Heart left ventricle (tissue), 13 donors: ENCODE measurements at regions not wholly inside any gene's neighbourhood (a gene's known extent, or its start where the extent isn't known, plus 50 kb on each side); places are given as distances from the start of the nearest gene placed in this dataset.

Source experiments
- POLR2A ChIP-seq, 2 donors: fragments of 450-650 bp; IDR thresholded peaks; one replicate each; pipeline ENCODE4 v1.6.1; 2017; ENCODE audit warnings: antibody characterized with exemption in 2 of 2, mild to moderate bottlenecking in 2 of 2, moderate library complexity in 2 of 2
- TF ChIP-seq, protein P1 (sequence below), 12 donors: fragments of 200-600 bp; sonication (generic) in 4 of 12; IDR thresholded peaks; one replicate each; pipeline versions ENCODE4 v1.5.0 to v1.8.0; 2018 to 2022; ENCODE audit warnings: antibody characterized with exemption in 12 of 12, mild to moderate bottlenecking in 5 of 12
- donor health status: ischemic (EF 13 %, LVEDD 7.1; RV severe dilation, severe dysfunction).
- donor health status: DM: no; HTN: yes; CAD: no.
- donor health status: DM: no; HTN: no; CAD: no.
- donor health status: ischemic (EF 25% LVEDD 6.9; RV normal size, moderate dysfunction).
- donor health status: ischemic (EF 25% LVEDD 5.7; RV mildly dilated, moderate dysfunction).
- donor health status: ischemic (EF 35%, LVEDD 5.7; RV mildly dilated, moderate dysfunction).
- donor health status: nonischemic (EF 11% LVEDD 7.7; RV severe dilation, severe dysfunction).
- donor health status: DM: yes; HTN: yes; CAD: no.
- donor health status: PGD.
- donor health status: ischemic (EF 29% LVEDD 5.4; RV normal size, mild dysfunction).
- donor health status: nonischemic (EF 23%, LVEDD 6.1; RV moderate dilation, normal function).

GRCh38 chr10:22086730-22087401 lies 83.3 kb upstream of the DNAJC1 start:
- TF ChIP-seq POLR2A (IDR thresholded peaks at IDR 0.05), result no peak
- TF ChIP-seq, protein P1, sequence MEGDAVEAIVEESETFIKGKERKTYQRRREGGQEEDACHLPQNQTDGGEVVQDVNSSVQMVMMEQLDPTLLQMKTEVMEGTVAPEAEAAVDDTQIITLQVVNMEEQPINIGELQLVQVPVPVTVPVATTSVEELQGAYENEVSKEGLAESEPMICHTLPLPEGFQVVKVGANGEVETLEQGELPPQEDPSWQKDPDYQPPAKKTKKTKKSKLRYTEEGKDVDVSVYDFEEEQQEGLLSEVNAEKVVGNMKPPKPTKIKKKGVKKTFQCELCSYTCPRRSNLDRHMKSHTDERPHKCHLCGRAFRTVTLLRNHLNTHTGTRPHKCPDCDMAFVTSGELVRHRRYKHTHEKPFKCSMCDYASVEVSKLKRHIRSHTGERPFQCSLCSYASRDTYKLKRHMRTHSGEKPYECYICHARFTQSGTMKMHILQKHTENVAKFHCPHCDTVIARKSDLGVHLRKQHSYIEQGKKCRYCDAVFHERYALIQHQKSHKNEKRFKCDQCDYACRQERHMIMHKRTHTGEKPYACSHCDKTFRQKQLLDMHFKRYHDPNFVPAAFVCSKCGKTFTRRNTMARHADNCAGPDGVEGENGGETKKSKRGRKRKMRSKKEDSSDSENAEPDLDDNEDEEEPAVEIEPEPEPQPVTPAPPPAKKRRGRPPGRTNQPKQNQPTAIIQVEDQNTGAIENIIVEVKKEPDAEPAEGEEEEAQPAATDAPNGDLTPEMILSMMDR (IDR thresholded peaks at IDR 0.05), result no peak
